C4-2B (cell line): ENCODE measurements at regions not wholly inside any gene's neighbourhood (a gene's known extent, or its start where the extent isn't known, plus 50 kb on each side); places are given as distances from the start of the nearest gene placed in this dataset.

Experiments
- ZFX ChIP-seq: fragments of 450-650 bp; IDR thresholded peaks from 2 replicates; pipeline ENCODE4 v1.6.1; 2017
- TF ChIP-seq, protein P1 (sequence below): fragments of 450-650 bp; conservative IDR thresholded peaks from 2 replicates; pipeline ENCODE4 v1.5.1; 2017; ENCODE audit warnings: mild to moderate bottlenecking

DNA sequence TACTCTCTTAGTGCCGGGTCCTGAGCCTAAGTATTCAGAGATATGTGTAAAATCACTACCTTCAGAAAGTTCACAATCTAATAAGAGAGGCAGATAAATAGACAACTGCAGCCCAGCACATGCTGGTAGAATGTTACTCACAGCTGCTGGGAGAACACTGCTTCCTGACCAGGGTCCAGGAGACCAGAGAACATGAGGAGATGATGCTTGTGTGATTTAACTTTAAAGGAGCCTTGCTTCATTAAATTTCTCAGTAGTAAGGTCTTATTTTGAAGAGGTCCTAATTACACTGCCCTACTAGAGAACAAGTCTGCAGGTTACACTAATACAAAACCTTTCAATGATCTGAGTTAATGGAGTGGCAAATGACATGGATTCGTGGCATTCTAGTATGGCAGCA lies 209.9 kb upstream of the TRIB2 start:
- TF ChIP-seq, protein P1, sequence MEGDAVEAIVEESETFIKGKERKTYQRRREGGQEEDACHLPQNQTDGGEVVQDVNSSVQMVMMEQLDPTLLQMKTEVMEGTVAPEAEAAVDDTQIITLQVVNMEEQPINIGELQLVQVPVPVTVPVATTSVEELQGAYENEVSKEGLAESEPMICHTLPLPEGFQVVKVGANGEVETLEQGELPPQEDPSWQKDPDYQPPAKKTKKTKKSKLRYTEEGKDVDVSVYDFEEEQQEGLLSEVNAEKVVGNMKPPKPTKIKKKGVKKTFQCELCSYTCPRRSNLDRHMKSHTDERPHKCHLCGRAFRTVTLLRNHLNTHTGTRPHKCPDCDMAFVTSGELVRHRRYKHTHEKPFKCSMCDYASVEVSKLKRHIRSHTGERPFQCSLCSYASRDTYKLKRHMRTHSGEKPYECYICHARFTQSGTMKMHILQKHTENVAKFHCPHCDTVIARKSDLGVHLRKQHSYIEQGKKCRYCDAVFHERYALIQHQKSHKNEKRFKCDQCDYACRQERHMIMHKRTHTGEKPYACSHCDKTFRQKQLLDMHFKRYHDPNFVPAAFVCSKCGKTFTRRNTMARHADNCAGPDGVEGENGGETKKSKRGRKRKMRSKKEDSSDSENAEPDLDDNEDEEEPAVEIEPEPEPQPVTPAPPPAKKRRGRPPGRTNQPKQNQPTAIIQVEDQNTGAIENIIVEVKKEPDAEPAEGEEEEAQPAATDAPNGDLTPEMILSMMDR: no peak
- no peak for TF ChIP-seq ZFX
